ENCODE measurements at regions not wholly inside any gene's neighbourhood (a gene's known extent, or its start where the extent isn't known, plus 50 kb on each side); places are given as distances from the start of the nearest gene placed in this dataset.
A peak's percentile ranks its signal among the peaks of the same experiment; 100 is the strongest.

GRCh38 chr16:9412031-9412914 lies 320.8 kb downstream of the HAPSTR1 start:
- no peak overlapping the region for H3K9ac ChIP-seq (ENCODE audit: insufficient read depth in 1 of 2, low read length in 2 of 2)
- H3K4me1 ChIP-seq (ENCODE audit: control insufficient read depth in 5 of 5, insufficient read depth in 5 of 5, low read length in 5 of 5) = peaks cover 0 to 18% (median 4%) of the 10 kb centered on the region in 5 donors
- no peak overlapping the region for H3K4me3 ChIP-seq
- TF ChIP-seq CTCF (IDR thresholded peaks at IDR 0.05; ENCODE audit: control extremely low read depth, extremely low read depth) = no peak
- DNase-seq = peak in 1 of 3 donors; percentile 27
- H3K36me3 ChIP-seq (ENCODE audit: control insufficient read depth in 4 of 4, insufficient read depth in 4 of 4, low read length in 4 of 4) = no peaks in the 10 kb centered on the region
- peaks cover 0 to 3% (median 0%) of the 10 kb centered on the region in 3 donors for H3K27me3 ChIP-seq (ENCODE audit: control insufficient read depth in 3 of 3, insufficient read depth in 3 of 3, low read length in 2 of 3)
- H3K9me3 ChIP-seq (ENCODE audit: control insufficient read depth in 4 of 4, insufficient read depth in 3 of 4, low read length in 3 of 4) = no peaks in the 10 kb centered on the region
- no peak for ATAC-seq (ENCODE audit: insufficient read depth, low FRiP score)
- H3K27ac ChIP-seq (ENCODE audit: low read depth in 1 of 2, low read length in 1 of 2) = no peak overlapping the region
- WGBS, 2 donors = 68 to 76% methylated on average over 9 of the region's 9 CpGs

DNA sequence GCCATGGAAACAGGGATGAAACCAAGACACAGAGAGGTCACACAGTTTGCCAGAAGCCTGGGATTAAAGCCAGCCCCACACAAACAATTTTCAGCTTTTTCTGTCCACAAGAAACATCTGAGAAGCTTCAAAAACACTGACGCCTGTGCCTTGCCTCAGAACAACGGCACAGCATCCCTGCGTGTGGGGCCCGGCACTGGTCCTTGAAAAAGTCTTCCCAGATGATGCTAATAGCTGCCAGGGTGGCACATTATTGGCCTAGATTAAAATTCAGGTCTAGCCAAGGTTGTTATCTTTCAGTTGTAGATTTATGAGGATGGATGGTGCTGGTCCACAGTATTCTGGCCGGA lies 321.4 kb downstream of the HAPSTR1 start:
- no peak for TF ChIP-seq CTCF (IDR thresholded peaks at IDR 0.05; ENCODE audit: control extremely low read depth, extremely low read depth)
- Histone ChIP-seq H3K4me3 (no peak overlapping the region), H3K27me3 (ENCODE audit: control insufficient read depth in 3 of 3, insufficient read depth in 3 of 3, low read length in 2 of 3) (peaks cover 0 to 3% (median 0%) of the 10 kb centered on the region in 3 donors), H3K27ac (ENCODE audit: low read depth in 1 of 2, low read length in 1 of 2) (no peak overlapping the region), H3K4me1 (ENCODE audit: control insufficient read depth in 5 of 5, insufficient read depth in 5 of 5, low read length in 5 of 5) (peaks cover 0 to 18% (median 4%) of the 10 kb centered on the region in 5 donors), H3K36me3 (ENCODE audit: control insufficient read depth in 4 of 4, insufficient read depth in 4 of 4, low read length in 4 of 4) (no peaks in the 10 kb centered on the region), H3K9me3 (ENCODE audit: control insufficient read depth in 4 of 4, insufficient read depth in 3 of 4, low read length in 3 of 4) (no peaks in the 10 kb centered on the region), H3K9ac (ENCODE audit: insufficient read depth in 1 of 2, low read length in 2 of 2) (no peak overlapping the region)
- ATAC-seq (ENCODE audit: insufficient read depth, low FRiP score) (no peak), DNase-seq (peak; percentile 43 to 74 (median 62))
- 62 to 64% methylated on average over 5 of the region's 5 CpGs for WGBS, 2 donors

DNA sequence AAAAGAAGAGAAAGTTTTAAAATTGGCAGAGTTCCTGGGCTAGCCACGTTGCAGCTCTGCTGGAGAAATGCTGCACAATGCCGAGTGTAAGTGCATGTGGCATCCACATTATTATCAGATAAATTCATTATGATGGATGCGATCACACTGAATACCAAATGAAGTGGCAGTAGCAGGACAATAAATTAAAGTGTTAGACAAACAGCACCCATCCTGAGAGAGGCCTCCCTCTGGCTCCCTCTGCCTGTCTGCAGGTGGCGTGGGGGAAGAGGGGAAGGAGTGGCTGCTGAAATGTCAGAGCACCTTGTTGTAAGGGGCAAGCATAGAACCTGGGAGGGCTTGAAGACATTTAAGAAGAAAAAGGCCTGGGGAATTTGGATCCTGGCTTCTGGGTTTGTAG lies 324.1 kb downstream of the HAPSTR1 start:
- ATAC-seq (ENCODE audit: insufficient read depth, low FRiP score) (no peak), DNase-seq (no peak)
- Histone ChIP-seq H3K4me3 (no peak overlapping the region), H3K9ac (ENCODE audit: insufficient read depth in 1 of 2, low read length in 2 of 2) (no peak overlapping the region), H3K36me3 (ENCODE audit: control insufficient read depth in 4 of 4, insufficient read depth in 4 of 4, low read length in 4 of 4) (no peaks in the 10 kb centered on the region), H3K27ac (ENCODE audit: low read depth in 1 of 2, low read length in 1 of 2) (no peak overlapping the region), H3K27me3 (ENCODE audit: control insufficient read depth in 3 of 3, insufficient read depth in 3 of 3, low read length in 2 of 3) (peaks cover 0 to 3% (median 0%) of the 10 kb centered on the region in 3 donors), H3K4me1 (ENCODE audit: control insufficient read depth in 5 of 5, insufficient read depth in 5 of 5, low read length in 5 of 5) (peaks cover 0 to 9% (median 0%) of the 10 kb centered on the region in 5 donors), H3K9me3 (ENCODE audit: control insufficient read depth in 4 of 4, insufficient read depth in 3 of 4, low read length in 3 of 4) (no peaks in the 10 kb centered on the region)
- no peak for TF ChIP-seq CTCF (IDR thresholded peaks at IDR 0.05; ENCODE audit: control extremely low read depth, extremely low read depth)
- WGBS, 2 donors = 79 to 85% methylated on average over 4 of the region's 4 CpGs
